ENCODE measurements at regions not wholly inside any gene's neighbourhood (a gene's known extent, or its start where the extent isn't known, plus 50 kb on each side); places are given as distances from the start of the nearest gene placed in this dataset.
"Not testable (repeated sequence)": the region's sequence is repeated elsewhere in the genome, so short reads cannot be mapped to it uniquely, and the experiment has no call there.

- no peak overlapping the region for H3K4me3 Mint-ChIP-seq
- H3K9me3 Mint-ChIP-seq = no peaks in the 10 kb centered on the region
- H3K4me1 Mint-ChIP-seq (ENCODE audit: low read depth) = no peaks in the 10 kb centered on the region
- intact Hi-C loops (cut with micrococcal nuclease) = no loop called here
- H3K36me3 Mint-ChIP-seq (ENCODE audit: low read depth) = no peaks in the 10 kb centered on the region
- no peak overlapping the region for H3K27ac Mint-ChIP-seq
- H3K27me3 Mint-ChIP-seq = no peaks in the 10 kb centered on the region
Measured at GRCh38 chr5:52010454-52010853, 627.2 kb downstream of the ISL1 start.

GRCh38 chr5:52013523-52013922 lies 630.3 kb downstream of the ISL1 start:
- Mint-ChIP-seq H3K4me3 (no peak overlapping the region), H3K36me3 (ENCODE audit: low read depth) (no peaks in the 10 kb centered on the region), H3K4me1 (ENCODE audit: low read depth) (no peaks in the 10 kb centered on the region), H3K27ac (no peak overlapping the region), H3K9me3 (no peaks in the 10 kb centered on the region), H3K27me3 (no peaks in the 10 kb centered on the region)
- intact Hi-C loops (cut with micrococcal nuclease) = no loop called here

GRCh38 chr5:52015760-52016159 lies 632.5 kb downstream of the ISL1 start:
- H3K4me3 Mint-ChIP-seq = no peak overlapping the region
- no peaks in the 10 kb centered on the region for H3K27me3 Mint-ChIP-seq
- intact Hi-C loops (cut with micrococcal nuclease) = no loop called here
- H3K27ac Mint-ChIP-seq = no peak overlapping the region
- H3K4me1 Mint-ChIP-seq (ENCODE audit: low read depth) = no peaks in the 10 kb centered on the region
- no peaks in the 10 kb centered on the region for H3K36me3 Mint-ChIP-seq (ENCODE audit: low read depth)
- H3K9me3 Mint-ChIP-seq = no peaks in the 10 kb centered on the region

- H3K4me1 Mint-ChIP-seq (ENCODE audit: low read depth) = no peaks in the 10 kb centered on the region
- no peaks in the 10 kb centered on the region for H3K36me3 Mint-ChIP-seq (ENCODE audit: low read depth)
- no peak overlapping the region for H3K4me3 Mint-ChIP-seq
- H3K27me3 Mint-ChIP-seq = no peaks in the 10 kb centered on the region
- no peak overlapping the region for H3K27ac Mint-ChIP-seq
- intact Hi-C loops (cut with micrococcal nuclease) = no loop called here
- H3K9me3 Mint-ChIP-seq = no peaks in the 10 kb centered on the region
Measured at GRCh38 chr5:52017567-52017966, 634.3 kb downstream of the ISL1 start.

- intact Hi-C loops (cut with micrococcal nuclease) = no loop called here
- Mint-ChIP-seq H3K27me3 (no peaks in the 10 kb centered on the region), H3K4me3 (no peak overlapping the region)
Measured at GRCh38 chr5:52024359-52024758, 641.1 kb downstream of the ISL1 start.

GRCh38 chr5:52029836-52030235 lies 646.6 kb downstream of the ISL1 start:
- H3K36me3 Mint-ChIP-seq (ENCODE audit: low read depth); H3K4me3 Mint-ChIP-seq; H3K27me3 Mint-ChIP-seq; H3K4me1 Mint-ChIP-seq (ENCODE audit: low read depth); intact Hi-C loops (cut with micrococcal nuclease); H3K27ac Mint-ChIP-seq; H3K9me3 Mint-ChIP-seq: not testable (repeated sequence)

More at GRCh38 chr5:52024359-52024758, 641.1 kb downstream of the ISL1 start:
- Mint-ChIP-seq H3K9me3 (no peaks in the 10 kb centered on the region), H3K36me3 (ENCODE audit: low read depth) (no peaks in the 10 kb centered on the region), H3K4me1 (ENCODE audit: low read depth) (no peaks in the 10 kb centered on the region), H3K27ac (no peak overlapping the region)

GRCh38 chr5:52041842-52042241 lies 658.6 kb downstream of the ISL1 start:
- Mint-ChIP-seq H3K27me3 (no peaks in the 10 kb centered on the region), H3K27ac (no peak overlapping the region), H3K4me3 (no peak overlapping the region), H3K9me3 (no peaks in the 10 kb centered on the region), H3K4me1 (ENCODE audit: low read depth) (no peaks in the 10 kb centered on the region), H3K36me3 (ENCODE audit: low read depth) (no peaks in the 10 kb centered on the region)
- intact Hi-C loops (cut with micrococcal nuclease) = no loop called here

- no peak overlapping the region for H3K4me3 Mint-ChIP-seq
- H3K36me3 Mint-ChIP-seq (ENCODE audit: low read depth) = no peaks in the 10 kb centered on the region
- H3K9me3 Mint-ChIP-seq = no peaks in the 10 kb centered on the region
- no peak overlapping the region for H3K27ac Mint-ChIP-seq
- intact Hi-C loops (cut with micrococcal nuclease) = no loop called here
- H3K27me3 Mint-ChIP-seq = no peaks in the 10 kb centered on the region
- no peaks in the 10 kb centered on the region for H3K4me1 Mint-ChIP-seq (ENCODE audit: low read depth)
Measured at GRCh38 chr5:52043137-52043536, 659.9 kb downstream of the ISL1 start.

DNA sequence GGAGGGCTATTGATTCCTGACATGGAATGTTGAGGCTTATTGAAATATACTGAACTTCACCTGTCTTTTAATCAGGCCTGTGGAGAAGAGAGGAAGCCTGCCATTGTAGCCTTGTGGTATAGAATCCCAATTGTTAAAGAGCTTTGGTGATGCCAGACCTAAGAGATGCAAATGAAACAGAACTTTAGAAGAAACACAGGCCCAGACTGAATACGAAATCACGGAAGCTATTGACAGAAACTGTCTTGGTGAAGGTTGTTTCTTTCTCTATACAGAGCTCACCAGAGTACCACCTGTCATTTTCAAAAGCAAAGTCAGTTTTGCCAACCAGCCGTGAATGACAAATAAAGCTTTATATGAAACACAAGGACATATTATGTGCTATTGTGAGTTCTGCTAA lies 660.3 kb downstream of the ISL1 start:
- no peak overlapping the region for H3K27ac Mint-ChIP-seq
- intact Hi-C loops (cut with micrococcal nuclease) = no loop called here

DNA sequence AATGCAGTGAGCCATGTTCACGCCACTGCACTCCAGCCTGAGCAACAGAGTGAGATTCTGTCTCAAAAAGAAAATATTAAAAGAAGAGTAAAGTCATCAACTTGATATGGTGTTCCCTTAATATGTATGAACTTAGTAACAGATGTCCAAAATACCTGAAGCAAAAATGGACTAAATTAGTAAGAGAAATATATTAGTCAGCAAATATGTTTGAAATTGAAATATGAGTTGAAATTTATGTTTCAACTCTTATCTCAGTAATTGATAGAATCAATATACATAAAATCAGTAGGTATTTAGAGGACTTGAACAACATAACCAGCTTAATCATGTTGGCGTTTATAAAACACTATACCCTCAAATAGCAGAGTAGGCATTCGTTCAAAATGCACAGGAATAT lies 668.5 kb downstream of the ISL1 start:
- intact Hi-C loops (cut with micrococcal nuclease) = no loop called here
- H3K4me3 Mint-ChIP-seq = no peak overlapping the region
- H3K36me3 Mint-ChIP-seq (ENCODE audit: low read depth) = no peaks in the 10 kb centered on the region
- H3K27me3 Mint-ChIP-seq = no peaks in the 10 kb centered on the region
- H3K27ac Mint-ChIP-seq = no peak overlapping the region
- H3K9me3 Mint-ChIP-seq = no peaks in the 10 kb centered on the region
- no peaks in the 10 kb centered on the region for H3K4me1 Mint-ChIP-seq (ENCODE audit: low read depth)

More for the DNA sequence above, 660.3 kb downstream of the ISL1 start:
- H3K4me3 Mint-ChIP-seq = no peak overlapping the region
- no peaks in the 10 kb centered on the region for H3K4me1 Mint-ChIP-seq (ENCODE audit: low read depth)
- no peaks in the 10 kb centered on the region for H3K36me3 Mint-ChIP-seq (ENCODE audit: low read depth)
- no peaks in the 10 kb centered on the region for H3K27me3 Mint-ChIP-seq
- no peaks in the 10 kb centered on the region for H3K9me3 Mint-ChIP-seq

DNA sequence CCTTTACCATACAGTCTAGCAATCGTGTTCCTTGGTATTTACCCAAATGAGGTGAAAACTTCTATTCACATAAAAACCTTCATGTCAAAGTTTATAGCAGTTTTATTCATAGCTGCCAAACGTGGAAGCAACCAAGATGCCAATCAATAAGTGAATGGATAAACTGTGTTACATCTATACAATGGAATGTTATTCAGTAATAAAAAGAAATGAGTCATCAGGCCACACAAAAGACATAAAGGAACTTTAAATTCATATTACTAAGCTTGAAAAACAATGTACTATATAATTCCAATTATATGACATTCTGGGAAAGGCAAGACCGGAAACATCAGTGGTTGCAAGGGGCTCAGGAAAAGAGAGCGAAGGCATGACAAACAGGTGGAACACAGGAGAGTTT lies 679.9 kb downstream of the ISL1 start:
- H3K9me3 Mint-ChIP-seq = no peaks in the 10 kb centered on the region

GRCh38 chr5:52065182-52065581 lies 681.9 kb downstream of the ISL1 start:
- peaks cover 7% of the 10 kb centered on the region for H3K9me3 Mint-ChIP-seq
- H3K4me1 Mint-ChIP-seq (ENCODE audit: low read depth) = no peaks in the 10 kb centered on the region
- H3K4me3 Mint-ChIP-seq = no peak overlapping the region
- H3K36me3 Mint-ChIP-seq (ENCODE audit: low read depth) = no peaks in the 10 kb centered on the region
- H3K27me3 Mint-ChIP-seq = no peaks in the 10 kb centered on the region
- H3K27ac Mint-ChIP-seq = no peak overlapping the region
- intact Hi-C loops (cut with micrococcal nuclease) = no loop called here

More for the DNA sequence above, 679.9 kb downstream of the ISL1 start:
- Mint-ChIP-seq H3K4me1 (ENCODE audit: low read depth) (no peaks in the 10 kb centered on the region), H3K27ac (no peak overlapping the region), H3K36me3 (ENCODE audit: low read depth) (no peaks in the 10 kb centered on the region), H3K27me3 (no peaks in the 10 kb centered on the region), H3K4me3 (no peak overlapping the region)
- intact Hi-C loops (cut with micrococcal nuclease) = no loop called here

DNA sequence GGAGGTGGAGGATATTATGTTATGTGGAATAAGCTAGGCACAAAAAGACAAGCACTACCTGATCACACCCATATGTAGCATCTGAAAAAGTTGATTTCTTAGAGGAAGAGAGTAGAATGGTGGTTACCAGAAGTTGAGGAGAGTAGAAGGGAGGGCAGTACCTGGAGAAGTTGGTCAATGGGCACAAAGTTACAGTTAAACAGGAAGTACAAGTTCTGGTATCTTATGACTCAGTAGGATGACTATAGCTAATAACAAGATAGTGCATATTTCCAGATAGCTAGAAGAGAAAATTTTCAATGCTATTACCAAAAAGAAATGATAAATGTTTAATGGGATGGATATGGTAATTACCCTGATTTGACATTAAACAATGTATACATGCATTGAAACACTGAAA lies 686.7 kb downstream of the ISL1 start:
- no peaks in the 10 kb centered on the region for H3K27me3 Mint-ChIP-seq
- no peaks in the 10 kb centered on the region for H3K36me3 Mint-ChIP-seq (ENCODE audit: low read depth)
- no peak overlapping the region for H3K4me3 Mint-ChIP-seq
- peaks cover 17% of the 10 kb centered on the region for H3K9me3 Mint-ChIP-seq
- no peak overlapping the region for H3K27ac Mint-ChIP-seq
- intact Hi-C loops (cut with micrococcal nuclease) = no loop called here
- no peaks in the 10 kb centered on the region for H3K4me1 Mint-ChIP-seq (ENCODE audit: low read depth)

GRCh38 chr5:52073993-52074689 lies 690.9 kb downstream of the ISL1 start:
- Mint-ChIP-seq H3K27me3 (no peaks in the 10 kb centered on the region), H3K4me3 (no peak overlapping the region), H3K36me3 (ENCODE audit: low read depth) (no peaks in the 10 kb centered on the region), H3K27ac (no peak overlapping the region), H3K4me1 (ENCODE audit: low read depth) (no peaks in the 10 kb centered on the region), H3K9me3 (peaks cover 17% of the 10 kb centered on the region)
- intact Hi-C loops (cut with micrococcal nuclease) = no loop called here
